B cell (primary cell): ENCODE measurements at regions not wholly inside any gene's neighbourhood (a gene's known extent, or its start where the extent isn't known, plus 50 kb on each side); places are given as distances from the start of the nearest gene placed in this dataset.
A peak's percentile ranks its signal among the peaks of the same experiment; 100 is the strongest.

Experiments used
- ATAC-seq: fragments of 200-7000 bp; cut with Tn5 transposase; one replicate; pipeline ENCODE4 v1.10.0; 2021; ENCODE audit warnings: low read depth, mild to moderate bottlenecking, moderate number of reproducible peaks, moderate library complexity
- CTCF ChIA-PET: fragments of 350-600 bp; sonication (Branson Sonifier 250); formaldehyde crosslinking; loops from one replicate; lab custom pipeline; 2021; ENCODE audit warnings: antibody characterized with exemption, inconsistent platforms; lab: Charles Lee
- POLR2A ChIA-PET: fragments of 350-600 bp; sonication (Branson Sonifier 250); formaldehyde crosslinking; loops from one replicate; lab custom pipeline; 2021; ENCODE audit warnings: antibody characterized with exemption; lab: Charles Lee
- DNase-seq: peaks from one replicate; pipeline ENCODE4 v3.0.0; 2013
- H2AFZ ChIP-seq: 2 replicates; pipeline ENCODE4 v1.6.1; 2012; ENCODE audit warnings: mild to moderate bottlenecking, low read depth, low read length; ENCODE audit not compliant: insufficient read depth, poor library complexity, severe bottlenecking
- H3K27ac ChIP-seq, 2 donors: 1 replicate in 1 of 2; 2 replicates in 1 of 2; pipeline ENCODE4 v1.5.1; 2012 to 2013; ENCODE audit warnings: low read length in 2 of 2, mild to moderate bottlenecking in 2 of 2, moderate library complexity in 1 of 2
- H3K27me3 ChIP-seq, 4 experiments: fragments of 200-600 bp in 1 of 4; sonication (generic) in 1 of 4; replicated peaks in 1 of 4; 1 replicate in 2 of 4; 2 replicates in 2 of 4; pipeline versions ENCODE4 v1.6.1 to v1.7.0; 2013 to 2016; ENCODE audit warnings: low read length in 3 of 4, mild to moderate bottlenecking in 2 of 4, mixed read lengths in 1 of 4, moderate library complexity in 1 of 4; ENCODE audit not compliant: insufficient read depth in 4 of 4, control insufficient read depth in 3 of 4; ENCODE audit errors: control extremely low read depth in 1 of 4
- H3K36me3 ChIP-seq, 2 experiments: replicated peaks in 1 of 2; 1 replicate in 1 of 2; 2 replicates in 1 of 2; pipeline versions ENCODE4 v1.6.1 to v1.7.1; 2013; ENCODE audit warnings: low read length in 1 of 2; ENCODE audit not compliant: insufficient read depth in 2 of 2, control insufficient read depth in 1 of 2; ENCODE audit errors: control extremely low read depth in 1 of 2, extremely low read depth in 1 of 2
- H3K4me1 ChIP-seq, 2 donors: fragments of 200-600 bp in 1 of 2; sonication (generic) in 1 of 2; 1 replicate in 1 of 2; 2 replicates in 1 of 2; pipeline versions ENCODE4 v1.5.1 to v1.6.1; 2013 to 2017; ENCODE audit warnings: low read length in 2 of 2; ENCODE audit not compliant: control insufficient read depth in 2 of 2, insufficient read depth in 2 of 2
- H3K4me2 ChIP-seq: replicated peaks from 2 replicates; pipeline ENCODE3; 2012; ENCODE audit warnings: mild to moderate bottlenecking, low read depth, low read length; ENCODE audit not compliant: poor library complexity, severe bottlenecking
- H3K4me3 ChIP-seq, 5 experiments: fragments of 200-600 bp in 1 of 5; sonication (generic) in 1 of 5; 1 replicate in 3 of 5; 2 replicates in 2 of 5; pipeline versions ENCODE4 v1.5.1 to v1.7.0; 2011 to 2016; ENCODE audit warnings: low read length in 4 of 5, mild to moderate bottlenecking in 4 of 5, low read depth in 2 of 5, control low read depth in 1 of 5, moderate library complexity in 1 of 5; ENCODE audit not compliant: insufficient read depth in 1 of 5; ENCODE audit errors: control extremely low read depth in 1 of 5, extremely low read depth in 1 of 5
- H3K79me2 ChIP-seq: fragments of 200-600 bp; sonication (generic); one replicate; pipeline ENCODE4 v1.6.0; 2016; ENCODE audit warnings: low read length; ENCODE audit not compliant: control insufficient read depth, insufficient read depth
- H3K9ac ChIP-seq: fragments of 200-600 bp; sonication (generic); 2 replicates; pipeline ENCODE4 v1.6.1; 2017; ENCODE audit warnings: mild to moderate bottlenecking, low read length, moderate library complexity
- H3K9me3 ChIP-seq, 3 donors: one replicate each; pipeline versions ENCODE4 v1.6.1 to v1.7.1; 2013; ENCODE audit warnings: low read length in 2 of 3; ENCODE audit not compliant: control insufficient read depth in 2 of 3, insufficient read depth in 1 of 3; ENCODE audit errors: control extremely low read depth in 1 of 3
- H4K20me1 ChIP-seq: 2 replicates; pipeline ENCODE4 v1.6.0; 2012; ENCODE audit warnings: mild to moderate bottlenecking, low read length; ENCODE audit not compliant: insufficient read depth, control insufficient read depth, poor library complexity, severe bottlenecking
- H3K27ac Mint-ChIP-seq: one replicate; pipeline ENCODE4 v1.8.0; 2021; ENCODE audit warnings: mixed read lengths
- H3K27me3 Mint-ChIP-seq: one replicate; pipeline ENCODE4 v1.8.0; 2021; ENCODE audit warnings: mixed read lengths
- H3K4me1 Mint-ChIP-seq: one replicate; pipeline ENCODE4 v1.8.0; 2021; ENCODE audit warnings: mixed read lengths
- H3K4me3 Mint-ChIP-seq: one replicate; pipeline ENCODE4 v1.8.0; 2021; ENCODE audit warnings: mixed read lengths
- H3K9me3 Mint-ChIP-seq: one replicate; pipeline ENCODE4 v1.8.0; 2022; ENCODE audit warnings: mixed read lengths; ENCODE audit not compliant: insufficient read depth
- EZH2 ChIP-seq: IDR thresholded peaks from 2 replicates; pipeline ENCODE4 v1.6.1; 2012; ENCODE audit warnings: borderline replicate concordance, low read depth, mild to moderate bottlenecking, moderate library complexity, low read length; ENCODE audit not compliant: insufficient read depth, poor library complexity, severe bottlenecking
- WGBS: methylation state at CpG from one replicate; pipeline ENCODE4 v1.1.5; 2013; ENCODE audit warnings: missing lambda C conversion rate; ENCODE audit not compliant: insufficient coverage; 5-methylcytosine and 5-hydroxymethylcytosine counted together
- intact Hi-C: fragments of 100-400 bp; cut with micrococcal nuclease; formaldehyde crosslinking; loops from one replicate; pipeline ENCODE4 v1.10.0; 2022
- TF ChIP-seq, protein P1 (sequence below): fragments of 200-600 bp; IDR thresholded peaks from one replicate; pipeline ENCODE4 v1.8.0; 2022; ENCODE audit warnings: antibody characterized with exemption, mild to moderate bottlenecking

DNA sequence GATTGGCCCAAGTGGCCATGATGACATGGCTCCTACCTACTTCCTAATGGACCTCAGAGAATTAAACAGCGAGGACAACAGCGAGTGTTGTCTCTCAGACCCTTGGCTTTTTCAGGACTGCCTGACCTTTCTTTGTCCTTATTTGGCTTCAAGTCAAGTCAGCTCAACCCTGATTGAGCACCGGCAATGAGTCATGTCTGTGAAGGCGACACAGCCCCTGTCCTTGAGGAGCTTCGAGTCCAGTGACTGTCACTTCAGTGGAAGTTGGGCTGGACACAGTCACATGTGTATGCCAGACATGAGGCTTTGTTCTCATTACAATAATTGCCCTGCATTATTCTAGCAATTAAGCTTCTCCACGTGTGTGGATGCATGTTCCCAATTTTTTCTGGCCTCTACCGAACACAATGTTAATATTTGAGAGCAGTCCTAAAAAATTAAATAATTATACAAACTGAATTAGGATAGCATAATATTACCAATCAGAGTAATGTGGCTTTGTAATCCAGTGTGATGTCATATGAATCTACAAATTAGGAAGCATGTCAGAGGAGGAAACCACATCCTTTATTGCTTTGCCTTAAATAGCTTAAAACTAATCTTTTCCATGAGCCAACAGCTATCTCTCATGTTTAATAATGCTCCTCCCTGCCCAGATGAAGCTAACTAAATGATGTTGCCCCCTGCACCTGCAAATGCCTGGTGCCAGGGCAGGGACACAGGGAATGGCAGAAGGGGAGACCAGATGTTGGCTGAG lies 178.6 kb downstream of the CDH26 start:
- CTCF ChIA-PET: no interaction called here
- 89% methylated on average over 5 of the region's 7 CpGs for WGBS

DNA sequence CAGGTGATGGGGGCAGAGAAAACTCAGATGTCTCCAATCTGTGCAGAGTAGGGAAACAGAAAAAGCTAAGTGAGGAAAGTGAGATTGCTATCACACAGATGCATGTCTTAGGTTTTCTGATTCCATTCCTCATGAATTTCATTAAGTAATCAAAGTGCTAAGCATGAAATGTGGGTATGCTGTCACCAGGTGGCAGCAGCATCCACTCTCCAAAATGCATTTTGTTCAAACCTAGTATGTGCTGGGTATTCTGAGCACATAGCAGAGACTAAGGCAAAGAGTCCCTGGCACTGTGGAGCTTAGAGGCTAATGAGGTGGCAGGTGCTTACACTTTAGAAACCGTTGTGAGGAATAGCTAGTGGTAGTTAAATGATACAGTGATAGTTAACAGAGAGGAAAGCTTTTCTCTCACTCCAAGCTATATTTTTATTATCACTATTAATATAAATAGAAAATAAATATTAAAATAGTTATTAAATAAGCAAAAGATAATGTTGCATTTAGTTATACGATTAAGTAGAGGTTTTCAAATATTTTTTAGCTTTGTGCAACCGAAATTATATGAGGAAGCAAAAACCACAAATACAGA lies 179.5 kb downstream of the CDH26 start:
- peaks cover 0 to 3% (median 0%) of the 10 kb centered on the region in 4 experiments for H3K27me3 ChIP-seq
- peaks cover 0 to 7% (median 0%) of the 10 kb centered on the region in 3 donors for H3K9me3 ChIP-seq
- Mint-ChIP-seq H3K9me3 (no peaks in the 10 kb centered on the region), H3K4me3 (peak overlapping the region; percentile 63), H3K27ac (no peak overlapping the region), H3K27me3 (peaks cover 2% of the 10 kb centered on the region), H3K4me1 (no peaks in the 10 kb centered on the region)
- intact Hi-C loops: no loop called here
- H3K4me3 ChIP-seq: peak overlapping the region in 4 of 5 experiments; percentile 11 to 41 (median 26)
- DNase-seq: peak; percentile 16
- H3K4me1 ChIP-seq: no peaks in the 10 kb centered on the region
- peak overlapping the region; percentile 49 for H2AFZ ChIP-seq
- peak overlapping the region; percentile 33 for H3K4me2 ChIP-seq
- no peaks in the 10 kb centered on the region for H3K79me2 ChIP-seq
- TF ChIP-seq EZH2: no peak
- TF ChIP-seq, protein P1, sequence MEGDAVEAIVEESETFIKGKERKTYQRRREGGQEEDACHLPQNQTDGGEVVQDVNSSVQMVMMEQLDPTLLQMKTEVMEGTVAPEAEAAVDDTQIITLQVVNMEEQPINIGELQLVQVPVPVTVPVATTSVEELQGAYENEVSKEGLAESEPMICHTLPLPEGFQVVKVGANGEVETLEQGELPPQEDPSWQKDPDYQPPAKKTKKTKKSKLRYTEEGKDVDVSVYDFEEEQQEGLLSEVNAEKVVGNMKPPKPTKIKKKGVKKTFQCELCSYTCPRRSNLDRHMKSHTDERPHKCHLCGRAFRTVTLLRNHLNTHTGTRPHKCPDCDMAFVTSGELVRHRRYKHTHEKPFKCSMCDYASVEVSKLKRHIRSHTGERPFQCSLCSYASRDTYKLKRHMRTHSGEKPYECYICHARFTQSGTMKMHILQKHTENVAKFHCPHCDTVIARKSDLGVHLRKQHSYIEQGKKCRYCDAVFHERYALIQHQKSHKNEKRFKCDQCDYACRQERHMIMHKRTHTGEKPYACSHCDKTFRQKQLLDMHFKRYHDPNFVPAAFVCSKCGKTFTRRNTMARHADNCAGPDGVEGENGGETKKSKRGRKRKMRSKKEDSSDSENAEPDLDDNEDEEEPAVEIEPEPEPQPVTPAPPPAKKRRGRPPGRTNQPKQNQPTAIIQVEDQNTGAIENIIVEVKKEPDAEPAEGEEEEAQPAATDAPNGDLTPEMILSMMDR: no peak
- WGBS: no CpG with 5 or more reads among the region's 3 CpGs
- no peaks in the 10 kb centered on the region for H4K20me1 ChIP-seq
- no peak for ATAC-seq
- POLR2A ChIA-PET: no interaction called here
- CTCF ChIA-PET: no interaction called here
- H3K9ac ChIP-seq: no peak overlapping the region
- no peak overlapping the region for H3K27ac ChIP-seq
- H3K36me3 ChIP-seq: no peaks in the 10 kb centered on the region

More for the DNA sequence above, 178.6 kb downstream of the CDH26 start:
- Histone ChIP-seq H3K27ac (no peak overlapping the region), H3K36me3 (no peaks in the 10 kb centered on the region), H3K27me3 (peaks cover 0 to 3% (median 0%) of the 10 kb centered on the region in 4 experiments), H3K9me3 (peaks cover 0 to 7% (median 0%) of the 10 kb centered on the region in 3 donors), H3K4me2 (no peak overlapping the region), H3K9ac (no peak overlapping the region), H4K20me1 (no peaks in the 10 kb centered on the region), H2AFZ (no peak overlapping the region), H3K4me1 (no peaks in the 10 kb centered on the region), H3K4me3 (no peak overlapping the region), H3K79me2 (no peaks in the 10 kb centered on the region)
- no peak for DNase-seq
- POLR2A ChIA-PET: no interaction called here
- no peak overlapping the region for H3K27ac Mint-ChIP-seq
- no peak overlapping the region for H3K4me3 Mint-ChIP-seq
- peaks cover 2% of the 10 kb centered on the region for H3K27me3 Mint-ChIP-seq
- no peaks in the 10 kb centered on the region for H3K9me3 Mint-ChIP-seq
- intact Hi-C loops: no loop called here
- ATAC-seq: no peak
- TF ChIP-seq, protein P1: no peak
- no peak for TF ChIP-seq EZH2
- no peaks in the 10 kb centered on the region for H3K4me1 Mint-ChIP-seq
